NT2/D1 (cell line): ENCODE measurements at regions not wholly inside any gene's neighbourhood (a gene's known extent, or its start where the extent isn't known, plus 50 kb on each side); places are given as distances from the start of the nearest gene placed in this dataset.

Source experiments
- DNase-seq: peaks from one replicate; pipeline ENCODE4 v3.0.0-alpha.2; 2011; ENCODE audit warnings: low read depth, low spot score
- H3K27me3 ChIP-seq: 2 replicates; pipeline ENCODE4 v1.6.0; 2011; ENCODE audit warnings: mild to moderate bottlenecking; ENCODE audit not compliant: insufficient read length, insufficient read depth
- H3K36me3 ChIP-seq: 2 replicates; pipeline ENCODE4 v1.6.1; 2011; ENCODE audit warnings: mild to moderate bottlenecking, low read length, mixed read lengths; ENCODE audit not compliant: insufficient read depth, insufficient read length
- H3K4me1 ChIP-seq: 2 replicates; pipeline ENCODE4 v1.5.1; 2011; ENCODE audit not compliant: insufficient read depth, insufficient read length
- H3K4me3 ChIP-seq: 2 replicates; pipeline ENCODE4 v1.5.1; 2011; ENCODE audit warnings: low read depth; ENCODE audit not compliant: insufficient read length
- H3K9ac ChIP-seq: 2 replicates; pipeline ENCODE4 v1.6.0; 2011; ENCODE audit warnings: low read depth; ENCODE audit not compliant: insufficient read length
- H3K9me3 ChIP-seq: 2 replicates; pipeline ENCODE4 v1.5.1; 2011; ENCODE audit warnings: mild to moderate bottlenecking, low read length; ENCODE audit not compliant: insufficient read depth
- SUZ12 ChIP-seq: IDR thresholded peaks from 2 replicates; pipeline ENCODE4 v1.6.1; 2011; ENCODE audit not compliant: insufficient read length, insufficient read depth; ENCODE audit errors: extremely low read depth
- YY1 ChIP-seq: IDR thresholded peaks from 2 replicates; pipeline ENCODE4 v1.6.1; 2011; ENCODE audit not compliant: insufficient read length, insufficient read depth
- ZNF274 ChIP-seq: IDR thresholded peaks from 2 replicates; pipeline ENCODE4 v1.6.1; 2011; ENCODE audit warnings: mild to moderate bottlenecking, low read depth, low read length

GRCh38 chr13:19324325-19324724, 142.7 kb upstream of the TUBA3C start:
- Histone ChIP-seq H3K27me3 (no peaks in the 10 kb centered on the region), H3K36me3 (no peaks in the 10 kb centered on the region), H3K4me3 (no peak overlapping the region), H3K9ac (no peak overlapping the region), H3K4me1 (no peaks in the 10 kb centered on the region), H3K9me3 (no peaks in the 10 kb centered on the region; the same call in 1 of the 2 replicates)
- no peak for DNase-seq
- no peak for TF ChIP-seq SUZ12
- no peak for TF ChIP-seq ZNF274
- no peak for TF ChIP-seq YY1

- Histone ChIP-seq H3K27me3 (no peaks in the 10 kb centered on the region), H3K36me3 (no peaks in the 10 kb centered on the region), H3K4me3 (no peak overlapping the region), H3K9ac (no peak overlapping the region), H3K9me3 (no peaks in the 10 kb centered on the region; the same call in 1 of the 2 replicates), H3K4me1 (no peaks in the 10 kb centered on the region)
- TF ChIP-seq ZNF274 (no peak), YY1 (no peak), SUZ12 (no peak)
- no peak for DNase-seq
Measured at GRCh38 chr13:19321222-19321621, 139.6 kb upstream of the TUBA3C start.

GRCh38 chr13:19305434-19305833, 123.8 kb upstream of the TUBA3C start:
- Histone ChIP-seq H3K27me3 (no peaks in the 10 kb centered on the region), H3K9me3 (no peaks in the 10 kb centered on the region), H3K9ac (no peak overlapping the region), H3K4me3 (no peak overlapping the region), H3K4me1 (no peaks in the 10 kb centered on the region), H3K36me3 (no peaks in the 10 kb centered on the region)
- DNase-seq, result no peak
- TF ChIP-seq ZNF274, result no peak
- no peak for TF ChIP-seq SUZ12
- TF ChIP-seq YY1, result no peak

GRCh38 chr13:19289180-19289579, 107.6 kb upstream of the TUBA3C start:
- Histone ChIP-seq H3K4me1 (no peaks in the 10 kb centered on the region), H3K9ac (no peak overlapping the region), H3K4me3 (no peak overlapping the region), H3K36me3 (no peaks in the 10 kb centered on the region), H3K27me3 (no peaks in the 10 kb centered on the region), H3K9me3 (no peaks in the 10 kb centered on the region)
- DNase-seq, result no peak
- TF ChIP-seq ZNF274 (no peak), SUZ12 (no peak), YY1 (no peak)

- Histone ChIP-seq H3K27me3 (no peaks in the 10 kb centered on the region), H3K9ac (no peak overlapping the region), H3K4me1 (no peaks in the 10 kb centered on the region), H3K4me3 (no peak overlapping the region), H3K36me3 (no peaks in the 10 kb centered on the region), H3K9me3 (no peaks in the 10 kb centered on the region)
- no peak for TF ChIP-seq ZNF274
- no peak for TF ChIP-seq YY1
- no peak for TF ChIP-seq SUZ12
- DNase-seq, result no peak
Measured at GRCh38 chr13:19283836-19284235, 102.2 kb upstream of the TUBA3C start.

GRCh38 chr13:19268331-19268730, 86.7 kb upstream of the TUBA3C start:
- no peaks in the 10 kb centered on the region for H3K36me3 ChIP-seq
- H3K9ac ChIP-seq, result no peak overlapping the region
- TF ChIP-seq ZNF274, result no peak
- no peak for TF ChIP-seq YY1
- TF ChIP-seq SUZ12, result no peak
- H3K4me3 ChIP-seq, result no peak overlapping the region
- no peaks in the 10 kb centered on the region for H3K27me3 ChIP-seq
- H3K4me1 ChIP-seq, result no peaks in the 10 kb centered on the region
- DNase-seq, result no peak
- no peaks in the 10 kb centered on the region for H3K9me3 ChIP-seq

GRCh38 chr13:19267746-19268145, 86.1 kb upstream of the TUBA3C start:
- H3K9ac ChIP-seq, result no peak overlapping the region
- TF ChIP-seq ZNF274, result no peak
- TF ChIP-seq SUZ12, result no peak
- TF ChIP-seq YY1, result no peak
- no peaks in the 10 kb centered on the region for H3K4me1 ChIP-seq
- no peak overlapping the region for H3K4me3 ChIP-seq
- no peaks in the 10 kb centered on the region for H3K27me3 ChIP-seq
- no peaks in the 10 kb centered on the region for H3K9me3 ChIP-seq
- no peak for DNase-seq
- no peaks in the 10 kb centered on the region for H3K36me3 ChIP-seq

- no peak for DNase-seq
- TF ChIP-seq SUZ12 (no peak), ZNF274 (no peak), YY1 (no peak)
- H3K9ac ChIP-seq, result no peak overlapping the region
- H3K27me3 ChIP-seq, result no peaks in the 10 kb centered on the region
- no peaks in the 10 kb centered on the region for H3K9me3 ChIP-seq
- no peaks in the 10 kb centered on the region for H3K36me3 ChIP-seq
- no peaks in the 10 kb centered on the region for H3K4me1 ChIP-seq
- H3K4me3 ChIP-seq, result no peak overlapping the region
Measured at GRCh38 chr13:19266979-19267378, 85.4 kb upstream of the TUBA3C start.
